Iris pigment epithelial cell (primary cell): ENCODE measurements at regions not wholly inside any gene's neighbourhood (a gene's known extent, or its start where the extent isn't known, plus 50 kb on each side); places are given as distances from the start of the nearest gene placed in this dataset.

Experiments used
- DNase-seq: peaks from one replicate; pipeline ENCODE4 v3.0.0-alpha.2; 2011; ENCODE audit warnings: low read depth

- DNase-seq: no peak
Observed at GRCh38 chr6:48057601-48058000, 53.4 kb downstream of the PTCHD4 start.

GRCh38 chr6:48048451-48049146, 62.4 kb downstream of the PTCHD4 start:
- no peak for DNase-seq

GRCh38 chr6:48041894-48042293, 69.1 kb downstream of the PTCHD4 start:
- DNase-seq: no peak

GRCh38 chr6:48037946-48038345, 73.1 kb downstream of the PTCHD4 start:
- no peak for DNase-seq

- DNase-seq: peak; percentile 69
Observed at GRCh38 chr6:48036316-48036715, 74.7 kb downstream of the PTCHD4 start.

- DNase-seq: peak; percentile 88
Observed at GRCh38 chr6:48032151-48032550, 78.8 kb downstream of the PTCHD4 start.

GRCh38 chr6:48031711-48032110, 79.3 kb downstream of the PTCHD4 start:
- DNase-seq: no peak

GRCh38 chr6:48027704-48028435, 83.1 kb downstream of the PTCHD4 start:
- DNase-seq: no peak

- DNase-seq: no peak
Observed at GRCh38 chr6:48024956-48025355, 86.0 kb downstream of the PTCHD4 start.

- DNase-seq: no peak
Observed at GRCh38 chr6:48021904-48022303, 89.1 kb downstream of the PTCHD4 start.

- no peak for DNase-seq
Observed at GRCh38 chr6:48016020-48016755, 94.8 kb downstream of the PTCHD4 start.

- no peak for DNase-seq
Observed at GRCh38 chr6:47992809-47993208, 118.2 kb downstream of the PTCHD4 start.

- DNase-seq: no peak
Observed at GRCh38 chr6:47983491-47983890, 127.5 kb downstream of the PTCHD4 start.

GRCh38 chr6:47977314-47977713, 133.7 kb downstream of the PTCHD4 start:
- DNase-seq: no peak

GRCh38 chr6:47974106-47974505, 136.9 kb downstream of the PTCHD4 start:
- DNase-seq: no peak

- no peak for DNase-seq
Observed at GRCh38 chr6:47970826-47971225, 140.2 kb downstream of the PTCHD4 start.

- no peak for DNase-seq
Observed at GRCh38 chr6:47967843-47968242, 143.2 kb downstream of the PTCHD4 start.

GRCh38 chr6:47964969-47965368, 146.0 kb downstream of the PTCHD4 start:
- DNase-seq: no peak

- no peak for DNase-seq
Observed at GRCh38 chr6:47952640-47953039, 158.4 kb downstream of the PTCHD4 start.

- no peak for DNase-seq
Observed at GRCh38 chr6:47944846-47945245, 163.0 kb downstream of the OPN5 start.

GRCh38 chr6:47938405-47938804, 156.6 kb downstream of the OPN5 start:
- no peak for DNase-seq

- no peak for DNase-seq
Observed at GRCh38 chr6:47936820-47937219, 155.0 kb downstream of the OPN5 start.

- DNase-seq: no peak
Observed at GRCh38 chr6:47934023-47934422, 152.2 kb downstream of the OPN5 start.
